ENCODE measurements at regions not wholly inside any gene's neighbourhood (a gene's known extent, or its start where the extent isn't known, plus 50 kb on each side); places are given as distances from the start of the nearest gene placed in this dataset.

- TF ChIP-seq CTCF (IDR thresholded peaks at IDR 0.05) (no peak), POLR2A (IDR thresholded peaks at IDR 0.05) (no peak)
Observed at GRCh38 chr13:76556627-76557026, 329.6 kb downstream of the KCTD12 start.
